GM12872 (cell line): ENCODE measurements at regions not wholly inside any gene's neighbourhood (a gene's known extent, or its start where the extent isn't known, plus 50 kb on each side); places are given as distances from the start of the nearest gene placed in this dataset.

Experiments
- TF ChIP-seq, protein P1 (sequence below): IDR thresholded peaks from 3 replicates; pipeline ENCODE4 v1.5.1; 2011; ENCODE audit warnings: low read depth, mild to moderate bottlenecking, low read length, moderate library complexity; ENCODE audit not compliant: insufficient read depth

- TF ChIP-seq, protein P1, sequence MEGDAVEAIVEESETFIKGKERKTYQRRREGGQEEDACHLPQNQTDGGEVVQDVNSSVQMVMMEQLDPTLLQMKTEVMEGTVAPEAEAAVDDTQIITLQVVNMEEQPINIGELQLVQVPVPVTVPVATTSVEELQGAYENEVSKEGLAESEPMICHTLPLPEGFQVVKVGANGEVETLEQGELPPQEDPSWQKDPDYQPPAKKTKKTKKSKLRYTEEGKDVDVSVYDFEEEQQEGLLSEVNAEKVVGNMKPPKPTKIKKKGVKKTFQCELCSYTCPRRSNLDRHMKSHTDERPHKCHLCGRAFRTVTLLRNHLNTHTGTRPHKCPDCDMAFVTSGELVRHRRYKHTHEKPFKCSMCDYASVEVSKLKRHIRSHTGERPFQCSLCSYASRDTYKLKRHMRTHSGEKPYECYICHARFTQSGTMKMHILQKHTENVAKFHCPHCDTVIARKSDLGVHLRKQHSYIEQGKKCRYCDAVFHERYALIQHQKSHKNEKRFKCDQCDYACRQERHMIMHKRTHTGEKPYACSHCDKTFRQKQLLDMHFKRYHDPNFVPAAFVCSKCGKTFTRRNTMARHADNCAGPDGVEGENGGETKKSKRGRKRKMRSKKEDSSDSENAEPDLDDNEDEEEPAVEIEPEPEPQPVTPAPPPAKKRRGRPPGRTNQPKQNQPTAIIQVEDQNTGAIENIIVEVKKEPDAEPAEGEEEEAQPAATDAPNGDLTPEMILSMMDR = no peak
Measured at GRCh38 chr1:103931891-103932290, 182.2 kb downstream of the AMY1C start.

- TF ChIP-seq, protein P1 = no peak
Measured at GRCh38 chr1:103937763-103938357, 188.2 kb downstream of the AMY1C start.

- TF ChIP-seq, protein P1 = no peak
Measured at GRCh38 chr1:103941086-103941485, 191.4 kb downstream of the AMY1C start.

GRCh38 chr1:103942029-103942428, 192.3 kb downstream of the AMY1C start:
- TF ChIP-seq, protein P1 = no peak

GRCh38 chr1:103945774-103946173, 196.1 kb downstream of the AMY1C start:
- TF ChIP-seq, protein P1 = no peak

DNA sequence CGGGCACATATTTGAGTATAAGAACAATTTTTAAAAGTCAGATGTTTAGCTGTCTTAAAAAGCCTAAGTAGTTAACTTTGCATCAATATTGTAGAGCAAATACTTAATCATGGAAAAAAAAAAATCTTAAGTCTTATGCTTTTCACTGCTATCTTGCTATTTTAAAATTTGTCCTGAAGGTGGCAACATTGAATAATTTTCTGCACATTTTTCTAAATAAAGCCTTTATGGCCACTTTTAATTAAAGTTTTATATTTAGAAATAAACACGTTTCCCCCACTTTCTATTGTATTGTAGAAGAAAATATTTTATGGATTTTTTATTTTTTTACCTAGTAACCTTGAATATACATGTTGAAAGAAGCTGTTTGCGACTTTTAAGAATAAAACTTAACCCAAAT, 198.8 kb downstream of the AMY1C start:
- TF ChIP-seq, protein P1 = no peak

- TF ChIP-seq, protein P1 = no peak
Measured at GRCh38 chr1:103949779-103950178, 200.1 kb downstream of the AMY1C start.

DNA sequence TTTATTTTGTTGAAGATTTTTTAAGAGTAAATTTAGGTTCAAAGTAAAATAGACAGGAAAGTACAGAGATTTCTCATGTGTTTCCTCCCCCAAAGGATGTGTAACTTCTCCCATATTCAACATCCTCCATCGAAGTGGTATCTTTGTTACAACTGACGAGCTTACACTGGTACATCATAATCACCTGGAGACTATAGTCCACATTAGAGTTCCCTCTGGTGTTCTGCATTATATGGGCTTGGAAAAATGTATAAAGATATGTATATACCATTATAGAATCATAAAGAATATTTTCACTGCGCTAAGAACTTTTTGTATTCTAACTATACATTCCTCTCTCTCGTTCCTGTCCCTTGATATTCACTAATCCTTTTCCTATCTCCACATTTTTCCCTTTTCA, 203.7 kb downstream of the AMY1C start:
- TF ChIP-seq, protein P1 = no peak
